Mucosa of rectum (tissue), 2 donors: ENCODE measurements at regions not wholly inside any gene's neighbourhood (a gene's known extent, or its start where the extent isn't known, plus 50 kb on each side); places are given as distances from the start of the nearest gene placed in this dataset.

ENCODE experiments used
- H3K27ac ChIP-seq, 2 donors: one replicate each; pipeline ENCODE4 v1.7.0; 2013; ENCODE audit warnings: inconsistent platforms in 2 of 2, low read depth in 2 of 2, low read length in 2 of 2
- H3K27me3 ChIP-seq, 2 donors: one replicate each; pipeline ENCODE4 v1.7.0; 2013; ENCODE audit warnings: low read length in 2 of 2; ENCODE audit not compliant: control insufficient read depth in 2 of 2, insufficient read depth in 2 of 2
- H3K36me3 ChIP-seq, 2 donors: one replicate each; pipeline ENCODE4 v1.7.0; 2013; ENCODE audit warnings: low read length in 2 of 2; ENCODE audit not compliant: control insufficient read depth in 2 of 2, insufficient read depth in 2 of 2
- H3K4me1 ChIP-seq, 2 donors: one replicate each; pipeline ENCODE4 v1.7.0; 2013; ENCODE audit warnings: low read length in 2 of 2, mild to moderate bottlenecking in 1 of 2; ENCODE audit not compliant: control insufficient read depth in 2 of 2, insufficient read depth in 2 of 2
- H3K4me3 ChIP-seq, 2 donors: one replicate each; pipeline ENCODE4 v1.7.0; 2013; ENCODE audit warnings: low read length in 2 of 2
- H3K9ac ChIP-seq, 2 donors: one replicate each; pipeline ENCODE4 v1.7.0; 2013; ENCODE audit warnings: low read length in 2 of 2, low read depth in 1 of 2, mild to moderate bottlenecking in 1 of 2
- H3K9me3 ChIP-seq, 2 donors: one replicate each; pipeline ENCODE4 v1.7.0; 2013; ENCODE audit warnings: low read length in 2 of 2; ENCODE audit not compliant: control insufficient read depth in 2 of 2
- donor health status: healthy.
- donor health status: Normal muscosa, but diverticular disease.

GRCh38 chr6:120410586-120410985 is 923.7 kb downstream of the TBC1D32 start:
- Histone ChIP-seq H3K27me3 (no peaks in the 10 kb centered on the region), H3K4me1 (no peaks in the 10 kb centered on the region), H3K9ac (no peak overlapping the region), H3K36me3 (no peaks in the 10 kb centered on the region), H3K27ac (no peak overlapping the region), H3K9me3 (no peaks in the 10 kb centered on the region), H3K4me3 (no peak overlapping the region)

- Histone ChIP-seq H3K4me3 (no peak overlapping the region), H3K36me3 (no peaks in the 10 kb centered on the region), H3K27ac (no peak overlapping the region), H3K4me1 (no peaks in the 10 kb centered on the region), H3K9me3 (no peaks in the 10 kb centered on the region), H3K9ac (no peak overlapping the region), H3K27me3 (no peaks in the 10 kb centered on the region)
Measured at GRCh38 chr6:120407696-120408095, 926.6 kb downstream of the TBC1D32 start.

GRCh38 chr6:120405947-120406346 is 928.3 kb downstream of the TBC1D32 start:
- Histone ChIP-seq H3K9ac (no peak overlapping the region), H3K27me3 (no peaks in the 10 kb centered on the region), H3K36me3 (no peaks in the 10 kb centered on the region), H3K4me3 (no peak overlapping the region), H3K9me3 (no peaks in the 10 kb centered on the region), H3K27ac (no peak overlapping the region), H3K4me1 (no peaks in the 10 kb centered on the region)

GRCh38 chr6:120395784-120396183 is 938.5 kb downstream of the TBC1D32 start:
- Histone ChIP-seq H3K9me3 (no peaks in the 10 kb centered on the region), H3K36me3 (no peaks in the 10 kb centered on the region), H3K4me3 (no peak overlapping the region), H3K4me1 (no peaks in the 10 kb centered on the region), H3K27me3 (no peaks in the 10 kb centered on the region), H3K27ac (no peak overlapping the region), H3K9ac (no peak overlapping the region)

- Histone ChIP-seq H3K4me1 (no peaks in the 10 kb centered on the region), H3K27me3 (no peaks in the 10 kb centered on the region), H3K4me3 (no peak overlapping the region), H3K36me3 (no peaks in the 10 kb centered on the region), H3K9ac (no peak overlapping the region), H3K27ac (no peak overlapping the region), H3K9me3 (no peaks in the 10 kb centered on the region)
Measured at GRCh38 chr6:120395330-120395729, 939.0 kb downstream of the TBC1D32 start.

- no peak overlapping the region for H3K4me3 ChIP-seq
- no peaks in the 10 kb centered on the region for H3K4me1 ChIP-seq
- no peak overlapping the region for H3K9ac ChIP-seq
- H3K27ac ChIP-seq: no peak overlapping the region
- H3K27me3 ChIP-seq: no peaks in the 10 kb centered on the region
- no peaks in the 10 kb centered on the region for H3K9me3 ChIP-seq
- no peaks in the 10 kb centered on the region for H3K36me3 ChIP-seq
Measured at GRCh38 chr6:120392941-120393340, 941.3 kb downstream of the TBC1D32 start.

- H3K4me1 ChIP-seq: no peaks in the 10 kb centered on the region
- no peak overlapping the region for H3K9ac ChIP-seq
- H3K4me3 ChIP-seq: no peak overlapping the region
- H3K36me3 ChIP-seq: no peaks in the 10 kb centered on the region
- no peaks in the 10 kb centered on the region for H3K27me3 ChIP-seq
- H3K9me3 ChIP-seq: no peaks in the 10 kb centered on the region
- no peak overlapping the region for H3K27ac ChIP-seq
Measured at GRCh38 chr6:120384671-120385070, 949.6 kb downstream of the TBC1D32 start.

GRCh38 chr6:120383681-120384080 is 950.6 kb downstream of the TBC1D32 start:
- Histone ChIP-seq H3K4me3 (no peak overlapping the region), H3K9me3 (no peaks in the 10 kb centered on the region), H3K27me3 (no peaks in the 10 kb centered on the region), H3K36me3 (no peaks in the 10 kb centered on the region), H3K9ac (no peak overlapping the region), H3K4me1 (no peaks in the 10 kb centered on the region), H3K27ac (no peak overlapping the region)

GRCh38 chr6:120378582-120379220 is 955.6 kb downstream of the TBC1D32 start:
- no peak overlapping the region for H3K9ac ChIP-seq
- H3K9me3 ChIP-seq: no peaks in the 10 kb centered on the region
- no peak overlapping the region for H3K27ac ChIP-seq
- no peak overlapping the region for H3K4me3 ChIP-seq
- H3K36me3 ChIP-seq: no peaks in the 10 kb centered on the region
- no peaks in the 10 kb centered on the region for H3K4me1 ChIP-seq
- H3K27me3 ChIP-seq: no peaks in the 10 kb centered on the region

GRCh38 chr6:120373185-120373584 is 961.1 kb downstream of the TBC1D32 start:
- Histone ChIP-seq H3K9me3 (no peaks in the 10 kb centered on the region), H3K9ac (no peak overlapping the region), H3K27ac (no peak overlapping the region), H3K27me3 (no peaks in the 10 kb centered on the region), H3K4me3 (no peak overlapping the region), H3K36me3 (no peaks in the 10 kb centered on the region), H3K4me1 (no peaks in the 10 kb centered on the region)

- Histone ChIP-seq H3K4me1 (no peaks in the 10 kb centered on the region), H3K27me3 (no peaks in the 10 kb centered on the region), H3K27ac (no peak overlapping the region), H3K9ac (no peak overlapping the region), H3K36me3 (no peaks in the 10 kb centered on the region), H3K4me3 (no peak overlapping the region), H3K9me3 (no peaks in the 10 kb centered on the region)
Measured at GRCh38 chr6:120363429-120363828, 970.9 kb downstream of the TBC1D32 start.
